ENCODE measurements at regions not wholly inside any gene's neighbourhood (a gene's known extent, or its start where the extent isn't known, plus 50 kb on each side); places are given as distances from the start of the nearest gene placed in this dataset.
"Not testable (repeated sequence)": the region's sequence is repeated elsewhere in the genome, so short reads cannot be mapped to it uniquely, and the experiment has no call there.

DNA sequence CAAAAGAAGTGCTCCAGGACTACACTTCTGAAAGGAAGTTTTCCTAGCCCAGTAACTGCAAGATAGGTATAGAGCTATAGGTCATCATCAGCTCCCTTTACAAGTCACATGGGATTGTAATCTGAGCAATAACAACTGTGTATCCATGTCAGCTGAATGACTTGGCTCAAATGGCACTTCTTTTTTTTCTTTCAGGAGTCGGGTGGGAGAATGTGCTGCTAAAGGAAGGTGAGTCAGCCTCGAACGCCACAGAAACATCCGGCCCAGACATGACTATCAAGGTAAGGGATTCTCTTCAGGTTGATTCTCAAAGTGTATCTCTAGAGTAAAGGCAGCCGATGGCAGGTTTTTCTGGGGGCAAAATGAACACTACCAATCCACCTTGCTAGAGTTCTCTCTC is 192.2 kb downstream of the C9orf152 start:
- H3K4me1 ChIP-seq, result no peaks in the 10 kb centered on the region
- H3K27me3 ChIP-seq, result no peaks in the 10 kb centered on the region
- no peaks in the 10 kb centered on the region for H3K36me3 ChIP-seq
- no peaks in the 10 kb centered on the region for H3K9me3 ChIP-seq
- no peak for DNase-seq
- TF ChIP-seq POLR2A (IDR thresholded peaks at IDR 0.05), result no peak
- TF ChIP-seq, protein P1, sequence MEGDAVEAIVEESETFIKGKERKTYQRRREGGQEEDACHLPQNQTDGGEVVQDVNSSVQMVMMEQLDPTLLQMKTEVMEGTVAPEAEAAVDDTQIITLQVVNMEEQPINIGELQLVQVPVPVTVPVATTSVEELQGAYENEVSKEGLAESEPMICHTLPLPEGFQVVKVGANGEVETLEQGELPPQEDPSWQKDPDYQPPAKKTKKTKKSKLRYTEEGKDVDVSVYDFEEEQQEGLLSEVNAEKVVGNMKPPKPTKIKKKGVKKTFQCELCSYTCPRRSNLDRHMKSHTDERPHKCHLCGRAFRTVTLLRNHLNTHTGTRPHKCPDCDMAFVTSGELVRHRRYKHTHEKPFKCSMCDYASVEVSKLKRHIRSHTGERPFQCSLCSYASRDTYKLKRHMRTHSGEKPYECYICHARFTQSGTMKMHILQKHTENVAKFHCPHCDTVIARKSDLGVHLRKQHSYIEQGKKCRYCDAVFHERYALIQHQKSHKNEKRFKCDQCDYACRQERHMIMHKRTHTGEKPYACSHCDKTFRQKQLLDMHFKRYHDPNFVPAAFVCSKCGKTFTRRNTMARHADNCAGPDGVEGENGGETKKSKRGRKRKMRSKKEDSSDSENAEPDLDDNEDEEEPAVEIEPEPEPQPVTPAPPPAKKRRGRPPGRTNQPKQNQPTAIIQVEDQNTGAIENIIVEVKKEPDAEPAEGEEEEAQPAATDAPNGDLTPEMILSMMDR (IDR thresholded peaks at IDR 0.05), result no peak
- no peak overlapping the region for H3K27ac ChIP-seq
- no peak overlapping the region for H3K4me3 ChIP-seq

DNA sequence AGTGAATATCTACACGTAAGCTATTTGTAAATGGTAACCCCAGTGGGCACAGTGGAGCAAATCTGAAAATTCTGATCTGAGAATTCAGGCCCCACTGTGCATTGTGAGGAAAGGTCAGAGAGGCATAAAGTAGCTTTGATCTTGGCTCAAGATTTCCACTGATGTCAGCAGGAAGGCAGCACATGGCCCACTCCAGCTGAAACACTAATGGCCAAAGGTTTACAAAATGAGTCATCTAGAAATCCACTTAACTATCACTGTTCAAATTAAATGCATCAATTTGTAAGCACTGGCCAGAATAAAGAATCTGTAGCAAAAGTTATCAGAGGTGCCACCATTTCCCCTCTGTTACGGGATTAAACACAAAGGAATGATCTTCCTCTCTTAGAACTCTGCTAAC is 191.6 kb downstream of the C9orf152 start:
- Histone ChIP-seq H3K36me3 (no peaks in the 10 kb centered on the region), H3K9me3 (no peaks in the 10 kb centered on the region), H3K4me3 (no peak overlapping the region), H3K27ac (no peak overlapping the region), H3K4me1 (no peaks in the 10 kb centered on the region), H3K27me3 (no peaks in the 10 kb centered on the region)
- DNase-seq, result no peak
- TF ChIP-seq, protein P1 (IDR thresholded peaks at IDR 0.05), result no peak
- TF ChIP-seq POLR2A (IDR thresholded peaks at IDR 0.05), result no peak

DNA sequence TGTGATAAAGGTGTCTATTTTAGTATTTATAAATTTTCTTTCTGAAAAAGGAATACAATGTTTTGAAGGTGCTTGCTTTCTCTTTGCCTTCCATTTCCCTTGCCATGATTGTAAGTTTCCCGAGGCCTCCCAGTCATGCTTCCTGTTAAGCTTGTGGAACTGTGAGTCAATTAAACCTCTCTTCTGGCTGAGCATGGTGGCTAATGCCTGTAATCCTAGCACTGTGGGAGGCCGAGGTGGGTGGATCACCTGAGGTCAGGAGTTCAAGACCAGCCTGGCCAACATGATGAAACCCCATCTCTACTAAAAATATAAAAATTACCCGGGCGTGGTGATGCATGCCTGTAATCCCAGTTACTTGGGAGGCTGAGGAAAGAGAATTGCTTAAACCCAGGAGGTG is 187.7 kb downstream of the C9orf152 start:
- H3K27ac ChIP-seq, H3K36me3 ChIP-seq, H3K4me1 ChIP-seq, H3K9me3 ChIP-seq, H3K4me3 ChIP-seq, DNase-seq, H3K27me3 ChIP-seq: not testable (repeated sequence)

DNA sequence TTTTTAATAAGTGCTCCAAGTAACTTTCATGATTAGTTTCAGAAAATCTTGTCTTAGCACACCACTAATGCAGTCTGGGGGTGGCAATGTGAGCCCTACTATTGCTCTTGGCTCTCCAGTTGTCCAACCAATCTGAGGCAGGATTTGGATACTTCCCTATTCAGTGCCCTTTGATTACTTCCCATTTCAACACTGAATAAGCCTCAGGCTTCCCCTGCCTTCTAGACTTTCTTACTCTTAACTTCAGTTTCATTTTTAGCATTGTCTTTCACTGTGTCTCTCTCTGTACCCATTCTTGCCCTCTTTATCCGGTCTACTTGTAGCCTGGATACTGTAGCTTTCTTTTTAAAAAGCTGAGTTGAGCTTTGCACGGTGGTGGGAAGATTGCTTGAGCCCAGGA is 186.1 kb downstream of the C9orf152 start:
- Histone ChIP-seq H3K27me3 (no peaks in the 10 kb centered on the region), H3K9me3 (no peaks in the 10 kb centered on the region), H3K36me3 (no peaks in the 10 kb centered on the region), H3K4me3 (no peak overlapping the region), H3K27ac (peak overlapping the region in 1 of 4 donors; percentile 27), H3K4me1 (no peaks in the 10 kb centered on the region)
- no peak for TF ChIP-seq POLR2A (IDR thresholded peaks at IDR 0.05)
- TF ChIP-seq, protein P1 (IDR thresholded peaks at IDR 0.05), result no peak
- no peak for DNase-seq

DNA sequence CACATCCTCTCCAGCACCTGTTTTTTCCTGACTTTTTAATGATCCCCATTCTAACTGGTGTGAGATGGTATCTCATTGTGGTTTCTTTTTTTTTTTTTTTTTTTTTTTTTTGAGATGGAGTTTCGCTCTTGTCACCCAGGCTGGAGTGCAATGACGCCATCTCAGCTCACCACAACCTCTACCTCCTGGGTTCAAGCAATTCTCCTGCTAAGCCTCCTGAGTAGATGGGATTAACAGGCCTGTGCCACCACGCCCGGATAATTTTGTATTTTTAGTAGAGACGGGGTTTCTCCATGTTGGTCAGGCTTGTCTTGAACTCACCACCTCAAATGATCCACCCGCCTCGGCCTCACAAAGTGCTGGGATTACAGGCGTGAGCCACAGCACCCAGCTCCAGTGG is 184.7 kb downstream of the C9orf152 start:
- not testable (repeated sequence) for H3K4me1 ChIP-seq, H3K27ac ChIP-seq, H3K27me3 ChIP-seq, H3K4me3 ChIP-seq, H3K36me3 ChIP-seq, DNase-seq, H3K9me3 ChIP-seq

DNA sequence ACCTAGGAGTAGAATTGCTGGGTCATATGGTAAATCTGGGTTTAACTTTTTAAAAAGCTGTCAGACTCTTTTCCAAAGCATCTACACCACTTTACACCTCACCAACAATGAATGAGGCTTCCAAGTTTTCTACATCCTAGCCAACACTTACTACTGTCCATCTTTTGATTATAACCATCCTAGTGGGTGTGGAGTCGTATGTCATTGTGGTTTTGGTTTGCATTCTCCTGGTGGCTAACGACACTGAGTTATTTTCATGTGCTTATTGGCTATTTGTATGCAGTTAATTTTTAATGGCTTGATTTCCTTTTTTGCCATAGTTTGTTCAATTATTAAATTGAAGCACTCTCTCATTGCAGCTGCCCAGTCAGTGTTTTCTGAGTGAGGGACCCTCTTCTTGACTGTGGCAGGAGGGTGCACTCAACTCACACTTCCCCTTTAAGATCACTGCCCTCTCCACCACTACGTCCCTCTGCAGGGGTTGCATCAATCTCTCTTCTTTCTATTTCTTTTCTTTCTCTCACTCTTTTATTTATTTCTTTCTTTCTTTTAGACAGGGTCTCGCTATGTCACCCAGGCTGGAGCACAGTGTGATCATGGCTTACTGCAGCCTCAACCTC is 182.3 kb downstream of the C9orf152 start:
- no peak for DNase-seq
- TF ChIP-seq POLR2A (IDR thresholded peaks at IDR 0.05), result no peak
- TF ChIP-seq, protein P1 (IDR thresholded peaks at IDR 0.05), result no peak
- Histone ChIP-seq H3K27me3 (no peaks in the 10 kb centered on the region), H3K4me3 (no peak overlapping the region), H3K4me1 (no peaks in the 10 kb centered on the region), H3K27ac (no peak overlapping the region), H3K9me3 (no peaks in the 10 kb centered on the region), H3K36me3 (no peaks in the 10 kb centered on the region)

DNA sequence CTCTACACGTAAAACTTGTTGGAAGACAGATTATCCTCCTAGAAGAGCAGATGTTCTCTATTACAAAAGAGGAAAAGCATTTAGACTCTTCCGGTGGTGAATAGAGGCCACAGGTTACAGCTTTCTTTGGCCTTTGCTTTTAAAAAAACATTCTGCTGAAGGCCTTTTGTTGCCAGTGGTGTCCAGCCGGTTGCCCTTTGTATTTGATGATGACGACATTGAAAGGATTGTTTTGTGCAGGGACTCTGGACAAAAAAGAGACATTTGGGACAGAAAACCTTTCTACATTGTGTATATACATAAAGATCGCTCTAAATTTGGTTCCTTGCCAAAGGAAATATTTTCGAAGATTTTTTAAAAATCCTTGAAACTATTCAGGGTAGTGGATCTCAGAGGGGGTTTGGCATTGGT is 180.3 kb downstream of the C9orf152 start:
- H3K4me1 ChIP-seq, result no peaks in the 10 kb centered on the region
- no peak for DNase-seq
- TF ChIP-seq POLR2A (IDR thresholded peaks at IDR 0.05), result no peak
- TF ChIP-seq, protein P1 (IDR thresholded peaks at IDR 0.05), result no peak
- H3K36me3 ChIP-seq, result no peaks in the 10 kb centered on the region
- H3K27ac ChIP-seq, result no peak overlapping the region
- no peaks in the 10 kb centered on the region for H3K27me3 ChIP-seq
- no peak overlapping the region for H3K4me3 ChIP-seq
- no peaks in the 10 kb centered on the region for H3K9me3 ChIP-seq
